Thyroid gland (tissue), 4 donors: ENCODE measurements at regions not wholly inside any gene's neighbourhood (a gene's known extent, or its start where the extent isn't known, plus 50 kb on each side); places are given as distances from the start of the nearest gene placed in this dataset.
A peak's percentile ranks its signal among the peaks of the same experiment; 100 is the strongest.

Experiments used
- DNase-seq, 2 donors: peaks; one replicate each; pipeline ENCODE4 v3.0.0-alpha.2; 2019
- H3K27ac ChIP-seq, 3 donors: fragments of 200-600 bp; sonication (generic); 1 replicate in 2 of 3; 2 replicates in 1 of 3; pipeline ENCODE4 v1.5.1; 2016 to 2019; ENCODE audit warnings: mild to moderate bottlenecking in 1 of 3, moderate library complexity in 1 of 3
- H3K27me3 ChIP-seq: fragments of 200-600 bp; sonication (generic); one replicate; pipeline ENCODE4 v1.5.1; 2019
- H3K36me3 ChIP-seq, 2 donors: fragments of 200-600 bp; sonication (generic); one replicate each; pipeline ENCODE4 v1.5.1; 2016 to 2019
- H3K4me1 ChIP-seq, 2 donors: fragments of 200-600 bp; sonication (generic); one replicate each; pipeline ENCODE4 v1.5.1; 2017 to 2019
- H3K4me3 ChIP-seq, 3 donors: fragments of 200-600 bp; sonication (generic); replicated peaks in 1 of 3; 1 replicate in 2 of 3; 2 replicates in 1 of 3; pipeline ENCODE4 v1.5.1; 2016; ENCODE audit warnings: mild to moderate bottlenecking in 1 of 3
- H3K9me3 ChIP-seq: fragments of 200-600 bp; sonication (generic); one replicate; pipeline ENCODE4 v1.5.1; 2017
- CTCF ChIP-seq, 6 experiments: fragments of 200-600 bp in 3 of 6; fragments of 450-650 bp in 3 of 6; sonication (generic) in 3 of 6; IDR thresholded peaks; one replicate each; pipeline ENCODE4 v1.5.1; 2016 to 2019; ENCODE audit warnings: antibody characterized with exemption in 6 of 6, mild to moderate bottlenecking in 2 of 6, inconsistent platforms in 1 of 6, moderate library complexity in 1 of 6
- POLR2A ChIP-seq, 2 donors: fragments of 450-650 bp; IDR thresholded peaks; one replicate each; pipeline ENCODE4 v1.6.1; 2017; ENCODE audit warnings: antibody characterized with exemption in 2 of 2, mild to moderate bottlenecking in 2 of 2, moderate library complexity in 1 of 2
- WGBS, 2 donors: methylation state at CpG; one replicate each; pipeline ENCODE4 v1.1.5; 2017; 5-methylcytosine and 5-hydroxymethylcytosine counted together
- intact Hi-C: fragments of 100-400 bp; cut with DNase I; formaldehyde crosslinking; loops from one replicate; pipeline ENCODE4 v1.15.1; 2023

- WGBS, 2 donors, result 84 to 88% methylated on average over 5 of the region's 5 CpGs
- H3K27ac ChIP-seq, result no peak overlapping the region
- no peaks in the 10 kb centered on the region for H3K9me3 ChIP-seq
- TF ChIP-seq POLR2A (IDR thresholded peaks at IDR 0.05), result no peak
- TF ChIP-seq CTCF (IDR thresholded peaks at IDR 0.05), result no peak
- intact Hi-C loops, result no loop called here
- H3K4me3 ChIP-seq, result no peak overlapping the region
- H3K27me3 ChIP-seq, result no peaks in the 10 kb centered on the region
- no peak for DNase-seq
- H3K36me3 ChIP-seq, result no peaks in the 10 kb centered on the region
- peaks cover 0 to 5% of the 10 kb centered on the region in 2 donors for H3K4me1 ChIP-seq
Observed at GRCh38 chr17:55580596-55581133, 69.4 kb upstream of the SMIM36 start.

- Histone ChIP-seq H3K27me3 (no peaks in the 10 kb centered on the region), H3K27ac (peak overlapping the region in 1 of 3 donors; percentile 69), H3K36me3 (no peaks in the 10 kb centered on the region), H3K4me1 (peaks cover 0 to 5% of the 10 kb centered on the region in 2 donors), H3K9me3 (no peaks in the 10 kb centered on the region), H3K4me3 (no peak overlapping the region)
- WGBS, 2 donors, result 74 to 86% methylated on average over 11 to 12 of the region's 14 CpGs
- DNase-seq, result no peak
- TF ChIP-seq POLR2A (IDR thresholded peaks at IDR 0.05) (no peak), CTCF (IDR thresholded peaks at IDR 0.05) (no peak)
- intact Hi-C loops, result no loop called here
Observed at GRCh38 chr17:55577687-55578086, 66.4 kb upstream of the SMIM36 start.

- Histone ChIP-seq H3K27me3 (no peaks in the 10 kb centered on the region), H3K9me3 (no peaks in the 10 kb centered on the region), H3K4me3 (no peak overlapping the region), H3K27ac (peak overlapping the region; percentile 39 to 69 (median 60)), H3K36me3 (no peaks in the 10 kb centered on the region), H3K4me1 (peaks cover 0 to 5% of the 10 kb centered on the region in 2 donors)
- no peak for TF ChIP-seq POLR2A (IDR thresholded peaks at IDR 0.05)
- no peak for TF ChIP-seq CTCF (IDR thresholded peaks at IDR 0.05)
- DNase-seq, result peak; percentile 6 to 14
- intact Hi-C loops, result no loop called here
- WGBS, 2 donors, result 51 to 55% methylated on average over 9 of the region's 9 CpGs
Observed at GRCh38 chr17:55576996-55577586, 65.8 kb upstream of the SMIM36 start.

- no peaks in the 10 kb centered on the region for H3K36me3 ChIP-seq
- peak overlapping the region; percentile 39 to 69 (median 60) for H3K27ac ChIP-seq
- intact Hi-C loops, result no loop called here
- no peak for DNase-seq
- no peak overlapping the region for H3K4me3 ChIP-seq
- no peaks in the 10 kb centered on the region for H3K9me3 ChIP-seq
- 66 to 81% methylated on average over 8 of the region's 8 CpGs for WGBS, 2 donors
- no peaks in the 10 kb centered on the region for H3K27me3 ChIP-seq
- peaks cover 0 to 5% of the 10 kb centered on the region in 2 donors for H3K4me1 ChIP-seq
- TF ChIP-seq POLR2A (IDR thresholded peaks at IDR 0.05), result no peak
- no peak for TF ChIP-seq CTCF (IDR thresholded peaks at IDR 0.05)
Observed at GRCh38 chr17:55576237-55576995, 65.2 kb upstream of the SMIM36 start.
